ENCODE measurements at regions not wholly inside any gene's neighbourhood (a gene's known extent, or its start where the extent isn't known, plus 50 kb on each side); places are given as distances from the start of the nearest gene placed in this dataset.

DNA sequence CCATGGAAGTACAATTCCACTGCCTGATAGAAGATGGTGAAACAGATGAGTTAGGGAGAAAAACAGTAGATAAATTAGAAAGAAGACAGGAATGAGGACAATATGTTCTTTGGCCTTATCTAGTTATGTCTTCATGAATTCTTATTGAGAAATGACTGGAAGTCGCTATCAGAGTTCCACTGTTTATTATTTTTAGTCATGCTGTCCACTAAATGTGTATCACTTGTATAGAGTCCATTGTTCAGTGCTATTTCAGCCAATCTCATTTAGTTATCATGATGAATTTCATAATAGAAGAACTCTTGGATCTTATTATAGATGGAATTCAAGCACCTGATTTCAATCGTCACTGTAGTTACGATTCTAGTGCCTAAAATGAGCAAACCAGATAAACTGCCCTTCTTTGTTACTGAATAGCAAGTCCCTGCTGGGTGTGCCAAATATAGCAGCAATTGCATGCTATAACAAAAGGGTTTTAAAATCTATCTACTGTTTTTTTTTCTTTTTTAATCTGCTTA, 177.7 kb upstream of the COL1A2 start:
- Histone ChIP-seq H2BK120ac (replicated peaks; ENCODE audit: low read depth, low read length) (no peak overlapping the region), H3K4me3 (ENCODE audit: extremely low read depth in 1 of 4, insufficient read depth in 2 of 4, low read depth in 3 of 4, low read length in 4 of 4) (no peak overlapping the region), H4K20me1 (replicated peaks in 1 of 2; ENCODE audit: control insufficient read depth in 1 of 2, insufficient read depth in 2 of 2, low read length in 2 of 2) (no peaks in the 10 kb centered on the region), H2BK5ac (ENCODE audit: low read depth, low read length) (no peak overlapping the region), H3K79me1 (ENCODE audit: low read depth, low read length) (no peaks in the 10 kb centered on the region), H4K8ac (ENCODE audit: extremely low read depth, insufficient read depth, low read length) (no peak overlapping the region), H3K23me2 (ENCODE audit: low read depth, low read length) (no peaks in the 10 kb centered on the region), H4K91ac (replicated peaks; ENCODE audit: insufficient read length, low read length) (no peak overlapping the region), H4K5ac (ENCODE audit: insufficient read length, low read depth, low read length) (no peak overlapping the region), H3K23ac (ENCODE audit: insufficient read length) (no peak overlapping the region), H3K27me3 (replicated peaks in 1 of 4; ENCODE audit: control insufficient read depth in 3 of 4, extremely low read depth in 1 of 4, insufficient read depth in 3 of 4, low read length in 3 of 4) (no peaks in the 10 kb centered on the region), H3K4me1 (replicated peaks in 1 of 4; ENCODE audit: control insufficient read depth in 3 of 4, insufficient read depth in 4 of 4, low read length in 3 of 4) (no peaks in the 10 kb centered on the region), H2BK15ac (ENCODE audit: low read length) (no peak overlapping the region), H3K56ac (replicated peaks; ENCODE audit: insufficient read length, low read depth, low read length) (no peak overlapping the region), H3K4ac (replicated peaks; ENCODE audit: insufficient read length, low read depth, low read length) (no peak overlapping the region), H2BK20ac (ENCODE audit: low read length) (no peak overlapping the region), H3K14ac (ENCODE audit: insufficient read length) (no peak overlapping the region), H3K4me2 (ENCODE audit: insufficient read depth in 1 of 2, low read depth in 2 of 2, low read length in 2 of 2) (no peak overlapping the region), H3K79me2 (ENCODE audit: control insufficient read depth in 1 of 2, insufficient read depth in 2 of 2, low read length in 2 of 2) (no peaks in the 10 kb centered on the region), H2BK12ac (ENCODE audit: low read depth, low read length) (no peak overlapping the region), H2AFZ (ENCODE audit: low read length) (no peak overlapping the region), H3K9me3 (ENCODE audit: insufficient read depth in 2 of 2, low read depth in 1 of 2, low read length in 1 of 2) (no peaks in the 10 kb centered on the region), H3K27ac (ENCODE audit: low read depth, low read length) (no peak overlapping the region), H3K36me3 (ENCODE audit: control insufficient read depth in 2 of 4, insufficient read depth in 4 of 4, low read length in 3 of 4) (no peaks in the 10 kb centered on the region), H3K18ac (ENCODE audit: extremely low read depth, low read length) (no peak overlapping the region), H3K9ac (replicated peaks in 1 of 4; ENCODE audit: extremely low read depth in 1 of 4, low read depth in 3 of 4, low read length in 3 of 4) (no peak overlapping the region), H2AK5ac (ENCODE audit: low read depth, low read length) (no peak overlapping the region)
- CTCF ChIA-PET (ENCODE audit: partially characterized antibody): no interaction called here
- POLR2A ChIA-PET (ENCODE audit: partially characterized antibody): no interaction called here
- DNase-seq (ENCODE audit: low read depth in 1 of 2, low spot score in 2 of 2) (no peak), FAIRE-seq (no peak)
- 90% methylated on average over 3 of the region's 3 CpGs; no CpG with 5 or more reads in 1 of the 2 experiments for WGBS, 2 experiments (ENCODE audit: extremely low coverage in 1 of 2, insufficient coverage in 1 of 2, insufficient read length in 1 of 2, insufficient replicate concordance in 2 of 2, low coverage in 1 of 2, low lambda C conversion rate in 2 of 2, missing lambda C conversion rate in 1 of 2)
- TF ChIP-seq, protein P1, sequence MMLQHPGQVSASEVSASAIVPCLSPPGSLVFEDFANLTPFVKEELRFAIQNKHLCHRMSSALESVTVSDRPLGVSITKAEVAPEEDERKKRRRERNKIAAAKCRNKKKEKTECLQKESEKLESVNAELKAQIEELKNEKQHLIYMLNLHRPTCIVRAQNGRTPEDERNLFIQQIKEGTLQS (IDR thresholded peaks at IDR 0.05; ENCODE audit: insufficient read depth, low read depth, low read length): no peak

Data from H1 (cell line).